ENCODE measurements at regions not wholly inside any gene's neighbourhood (a gene's known extent, or its start where the extent isn't known, plus 50 kb on each side); places are given as distances from the start of the nearest gene placed in this dataset.

DNA sequence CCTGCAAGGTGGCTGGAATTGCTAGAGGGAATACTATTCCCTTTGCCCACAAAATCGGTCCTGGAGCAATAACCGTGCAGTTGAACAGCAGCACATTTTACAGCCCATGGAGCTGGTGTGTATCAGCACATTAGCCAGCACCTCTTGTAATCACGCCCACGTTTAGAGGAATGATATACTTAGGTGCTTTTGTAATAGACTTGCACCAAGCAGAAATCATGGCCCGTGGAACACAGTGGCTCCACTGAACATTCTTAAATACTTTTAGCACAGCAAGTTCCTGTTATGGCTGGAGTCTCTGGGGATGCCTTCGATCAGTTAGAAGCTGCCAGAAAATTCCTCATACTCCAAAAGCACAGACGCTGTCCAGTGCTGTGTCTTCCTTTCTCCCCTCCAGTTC is 218.1 kb upstream of the FAM78B start:
- TF ChIP-seq, protein P1, sequence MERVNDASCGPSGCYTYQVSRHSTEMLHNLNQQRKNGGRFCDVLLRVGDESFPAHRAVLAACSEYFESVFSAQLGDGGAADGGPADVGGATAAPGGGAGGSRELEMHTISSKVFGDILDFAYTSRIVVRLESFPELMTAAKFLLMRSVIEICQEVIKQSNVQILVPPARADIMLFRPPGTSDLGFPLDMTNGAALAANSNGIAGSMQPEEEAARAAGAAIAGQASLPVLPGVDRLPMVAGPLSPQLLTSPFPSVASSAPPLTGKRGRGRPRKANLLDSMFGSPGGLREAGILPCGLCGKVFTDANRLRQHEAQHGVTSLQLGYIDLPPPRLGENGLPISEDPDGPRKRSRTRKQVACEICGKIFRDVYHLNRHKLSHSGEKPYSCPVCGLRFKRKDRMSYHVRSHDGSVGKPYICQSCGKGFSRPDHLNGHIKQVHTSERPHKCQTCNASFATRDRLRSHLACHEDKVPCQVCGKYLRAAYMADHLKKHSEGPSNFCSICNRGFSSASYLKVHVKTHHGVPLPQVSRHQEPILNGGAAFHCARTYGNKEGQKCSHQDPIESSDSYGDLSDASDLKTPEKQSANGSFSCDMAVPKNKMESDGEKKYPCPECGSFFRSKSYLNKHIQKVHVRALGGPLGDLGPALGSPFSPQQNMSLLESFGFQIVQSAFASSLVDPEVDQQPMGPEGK (CRISPR knock-in tag; IDR thresholded peaks at IDR 0.05; ENCODE audit: borderline replicate concordance) = no peak
- TF ChIP-seq ARNTL (CRISPR knock-in tag; IDR thresholded peaks at IDR 0.05; ENCODE audit: borderline replicate concordance, low read depth) (no peak), ISL1 (CRISPR knock-in tag; IDR thresholded peaks at IDR 0.05) (no peak), ZNF565 (CRISPR knock-in tag; conservative IDR thresholded peaks at IDR 0.05; ENCODE audit: low read depth) (no peak), ZFP30 (CRISPR knock-in tag; IDR thresholded peaks at IDR 0.05) (no peak), ESRRG (CRISPR knock-in tag; IDR thresholded peaks at IDR 0.05) (no peak), ZNF70 (CRISPR knock-in tag; IDR thresholded peaks at IDR 0.05) (no peak)
- TF ChIP-seq, protein P2, sequence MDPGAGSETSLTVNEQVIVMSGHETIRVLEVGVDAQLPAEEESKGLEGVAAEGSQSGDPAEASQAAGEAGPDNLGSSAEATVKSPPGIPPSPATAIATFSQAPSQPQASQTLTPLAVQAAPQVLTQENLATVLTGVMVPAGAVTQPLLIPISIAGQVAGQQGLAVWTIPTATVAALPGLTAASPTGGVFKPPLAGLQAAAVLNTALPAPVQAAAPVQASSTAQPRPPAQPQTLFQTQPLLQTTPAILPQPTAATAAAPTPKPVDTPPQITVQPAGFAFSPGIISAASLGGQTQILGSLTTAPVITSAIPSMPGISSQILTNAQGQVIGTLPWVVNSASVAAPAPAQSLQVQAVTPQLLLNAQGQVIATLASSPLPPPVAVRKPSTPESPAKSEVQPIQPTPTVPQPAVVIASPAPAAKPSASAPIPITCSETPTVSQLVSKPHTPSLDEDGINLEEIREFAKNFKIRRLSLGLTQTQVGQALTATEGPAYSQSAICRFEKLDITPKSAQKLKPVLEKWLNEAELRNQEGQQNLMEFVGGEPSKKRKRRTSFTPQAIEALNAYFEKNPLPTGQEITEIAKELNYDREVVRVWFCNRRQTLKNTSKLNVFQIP (CRISPR knock-in tag; IDR thresholded peaks at IDR 0.05; ENCODE audit: borderline replicate concordance, low read depth) = no peak
- TF ChIP-seq, protein P3, sequence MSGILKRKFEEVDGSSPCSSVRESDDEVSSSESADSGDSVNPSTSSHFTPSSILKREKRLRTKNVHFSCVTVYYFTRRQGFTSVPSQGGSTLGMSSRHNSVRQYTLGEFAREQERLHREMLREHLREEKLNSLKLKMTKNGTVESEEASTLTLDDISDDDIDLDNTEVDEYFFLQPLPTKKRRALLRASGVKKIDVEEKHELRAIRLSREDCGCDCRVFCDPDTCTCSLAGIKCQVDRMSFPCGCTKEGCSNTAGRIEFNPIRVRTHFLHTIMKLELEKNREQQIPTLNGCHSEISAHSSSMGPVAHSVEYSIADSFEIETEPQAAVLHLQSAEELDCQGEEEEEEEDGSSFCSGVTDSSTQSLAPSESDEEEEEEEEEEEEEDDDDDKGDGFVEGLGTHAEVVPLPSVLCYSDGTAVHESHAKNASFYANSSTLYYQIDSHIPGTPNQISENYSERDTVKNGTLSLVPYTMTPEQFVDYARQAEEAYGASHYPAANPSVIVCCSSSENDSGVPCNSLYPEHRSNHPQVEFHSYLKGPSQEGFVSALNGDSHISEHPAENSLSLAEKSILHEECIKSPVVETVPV (CRISPR knock-in tag; IDR thresholded peaks at IDR 0.05) = no peak

DNA sequence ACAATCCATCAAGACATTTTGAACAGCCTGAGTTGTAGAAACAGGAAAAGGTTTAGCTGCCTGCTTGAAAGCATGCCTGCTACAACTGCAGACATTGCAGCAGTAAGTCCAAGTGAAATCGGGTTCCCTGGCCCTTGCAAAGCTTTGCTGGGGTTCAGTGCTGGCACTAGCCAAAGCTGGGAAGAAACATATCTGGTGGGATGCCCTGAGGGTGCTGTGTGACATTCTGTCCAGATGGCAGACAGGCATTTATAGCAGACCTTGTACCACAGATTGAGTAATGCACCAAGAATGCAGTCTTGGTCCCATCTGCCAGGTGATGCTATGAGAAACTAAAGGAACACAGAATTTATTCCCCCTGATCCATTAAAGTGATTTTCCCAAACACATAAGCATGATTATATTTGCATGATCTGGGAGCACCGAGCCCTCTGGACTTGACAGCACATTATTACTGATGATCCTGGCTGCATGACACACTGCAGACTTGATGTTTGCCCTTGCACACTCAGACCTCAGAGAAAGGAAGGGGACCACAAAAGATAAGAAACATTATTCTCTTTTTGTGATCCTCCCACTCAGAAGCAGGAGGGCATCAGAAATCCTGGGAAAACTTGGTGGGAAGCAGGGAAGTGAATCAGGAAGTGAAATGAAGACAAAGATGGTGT is 223.7 kb upstream of the FAM78B start:
- no peak for ATAC-seq
- TF ChIP-seq TOX (CRISPR knock-in tag; IDR thresholded peaks at IDR 0.05; ENCODE audit: borderline replicate concordance) (no peak), ARNTL (CRISPR knock-in tag; IDR thresholded peaks at IDR 0.05; ENCODE audit: borderline replicate concordance, low read depth) (no peak), OSR1 (CRISPR knock-in tag; IDR thresholded peaks at IDR 0.05) (no peak), ZNF565 (CRISPR knock-in tag; conservative IDR thresholded peaks at IDR 0.05; ENCODE audit: low read depth) (no peak), CSDC2 (CRISPR knock-in tag; IDR thresholded peaks at IDR 0.05) (no peak), ZNF70 (CRISPR knock-in tag; IDR thresholded peaks at IDR 0.05) (no peak), ZNF8 (CRISPR knock-in tag; IDR thresholded peaks at IDR 0.05) (no peak), ZFP30 (CRISPR knock-in tag; IDR thresholded peaks at IDR 0.05) (no peak), SNAI2 (CRISPR knock-in tag; IDR thresholded peaks at IDR 0.05) (no peak), ZFP3 (CRISPR knock-in tag; IDR thresholded peaks at IDR 0.05) (no peak), GLIS3 (CRISPR knock-in tag; IDR thresholded peaks at IDR 0.05) (no peak), TCF4 (CRISPR knock-in tag; IDR thresholded peaks at IDR 0.05; ENCODE audit: borderline replicate concordance) (no peak), BACH2 (CRISPR knock-in tag; IDR thresholded peaks at IDR 0.05; ENCODE audit: borderline replicate concordance) (no peak), PPARA (CRISPR knock-in tag; IDR thresholded peaks at IDR 0.05; ENCODE audit: borderline replicate concordance) (no peak), ZC3H10 (CRISPR knock-in tag; IDR thresholded peaks at IDR 0.05) (no peak)
- TF ChIP-seq, protein P4, sequence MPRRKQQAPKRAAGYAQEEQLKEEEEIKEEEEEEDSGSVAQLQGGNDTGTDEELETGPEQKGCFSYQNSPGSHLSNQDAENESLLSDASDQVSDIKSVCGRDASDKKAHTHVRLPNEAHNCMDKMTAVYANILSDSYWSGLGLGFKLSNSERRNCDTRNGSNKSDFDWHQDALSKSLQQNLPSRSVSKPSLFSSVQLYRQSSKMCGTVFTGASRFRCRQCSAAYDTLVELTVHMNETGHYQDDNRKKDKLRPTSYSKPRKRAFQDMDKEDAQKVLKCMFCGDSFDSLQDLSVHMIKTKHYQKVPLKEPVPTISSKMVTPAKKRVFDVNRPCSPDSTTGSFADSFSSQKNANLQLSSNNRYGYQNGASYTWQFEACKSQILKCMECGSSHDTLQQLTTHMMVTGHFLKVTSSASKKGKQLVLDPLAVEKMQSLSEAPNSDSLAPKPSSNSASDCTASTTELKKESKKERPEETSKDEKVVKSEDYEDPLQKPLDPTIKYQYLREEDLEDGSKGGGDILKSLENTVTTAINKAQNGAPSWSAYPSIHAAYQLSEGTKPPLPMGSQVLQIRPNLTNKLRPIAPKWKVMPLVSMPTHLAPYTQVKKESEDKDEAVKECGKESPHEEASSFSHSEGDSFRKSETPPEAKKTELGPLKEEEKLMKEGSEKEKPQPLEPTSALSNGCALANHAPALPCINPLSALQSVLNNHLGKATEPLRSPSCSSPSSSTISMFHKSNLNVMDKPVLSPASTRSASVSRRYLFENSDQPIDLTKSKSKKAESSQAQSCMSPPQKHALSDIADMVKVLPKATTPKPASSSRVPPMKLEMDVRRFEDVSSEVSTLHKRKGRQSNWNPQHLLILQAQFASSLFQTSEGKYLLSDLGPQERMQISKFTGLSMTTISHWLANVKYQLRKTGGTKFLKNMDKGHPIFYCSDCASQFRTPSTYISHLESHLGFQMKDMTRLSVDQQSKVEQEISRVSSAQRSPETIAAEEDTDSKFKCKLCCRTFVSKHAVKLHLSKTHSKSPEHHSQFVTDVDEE (CRISPR knock-in tag; IDR thresholded peaks at IDR 0.05) = no peak
- TF ChIP-seq, protein P3 (CRISPR knock-in tag; IDR thresholded peaks at IDR 0.05) = no peak
- TF ChIP-seq, protein P5, sequence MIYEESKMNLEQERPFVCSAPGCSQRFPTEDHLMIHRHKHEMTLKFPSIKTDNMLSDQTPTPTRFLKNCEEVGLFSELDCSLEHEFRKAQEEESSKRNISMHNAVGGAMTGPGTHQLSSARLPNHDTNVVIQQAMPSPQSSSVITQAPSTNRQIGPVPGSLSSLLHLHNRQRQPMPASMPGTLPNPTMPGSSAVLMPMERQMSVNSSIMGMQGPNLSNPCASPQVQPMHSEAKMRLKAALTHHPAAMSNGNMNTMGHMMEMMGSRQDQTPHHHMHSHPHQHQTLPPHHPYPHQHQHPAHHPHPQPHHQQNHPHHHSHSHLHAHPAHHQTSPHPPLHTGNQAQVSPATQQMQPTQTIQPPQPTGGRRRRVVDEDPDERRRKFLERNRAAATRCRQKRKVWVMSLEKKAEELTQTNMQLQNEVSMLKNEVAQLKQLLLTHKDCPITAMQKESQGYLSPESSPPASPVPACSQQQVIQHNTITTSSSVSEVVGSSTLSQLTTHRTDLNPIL (CRISPR knock-in tag; IDR thresholded peaks at IDR 0.05; ENCODE audit: low read depth) = no peak
- TF ChIP-seq, protein P1 (CRISPR knock-in tag; IDR thresholded peaks at IDR 0.05; ENCODE audit: borderline replicate concordance) = no peak
- TF ChIP-seq, protein P2 (CRISPR knock-in tag; IDR thresholded peaks at IDR 0.05; ENCODE audit: borderline replicate concordance, low read depth) = no peak

More for the DNA sequence above, 218.1 kb upstream of the FAM78B start:
- ATAC-seq = no peak

Measured in SK-N-SH treated with all-trans-retinoic acid at 6 μM for 48 hours (cell line).